Caki2 (cell line): ENCODE measurements at regions not wholly inside any gene's neighbourhood (a gene's known extent, or its start where the extent isn't known, plus 50 kb on each side); places are given as distances from the start of the nearest gene placed in this dataset.

Source experiments
- DNase-seq: peaks from one replicate; pipeline ENCODE4 v3.0.0-alpha.2; 2015; ENCODE audit warnings: low read depth
- in situ Hi-C: cut with HindIII; loops from 2 replicates; pipeline ENCODE4 v1.10.0; 2016; ENCODE audit warnings: low sequenced_read_pairs, low pct_unique_long_range_greater_than_20kb, mixed read lengths

- in situ Hi-C loops = no loop called here
- no peak for DNase-seq
Observed at GRCh38 chr2:156890529-156891148, 366.9 kb upstream of the GALNT5 start.

GRCh38 chr2:156891609-156892008 lies 365.9 kb upstream of the GALNT5 start:
- DNase-seq = no peak
- in situ Hi-C loops = no loop called here

GRCh38 chr2:156892467-156893281 lies 364.8 kb upstream of the GALNT5 start:
- DNase-seq = peak; percentile 51
- in situ Hi-C loops = no loop called here

GRCh38 chr2:156896294-156896693 lies 361.2 kb upstream of the GALNT5 start:
- in situ Hi-C loops = no loop called here
- DNase-seq = no peak

DNA sequence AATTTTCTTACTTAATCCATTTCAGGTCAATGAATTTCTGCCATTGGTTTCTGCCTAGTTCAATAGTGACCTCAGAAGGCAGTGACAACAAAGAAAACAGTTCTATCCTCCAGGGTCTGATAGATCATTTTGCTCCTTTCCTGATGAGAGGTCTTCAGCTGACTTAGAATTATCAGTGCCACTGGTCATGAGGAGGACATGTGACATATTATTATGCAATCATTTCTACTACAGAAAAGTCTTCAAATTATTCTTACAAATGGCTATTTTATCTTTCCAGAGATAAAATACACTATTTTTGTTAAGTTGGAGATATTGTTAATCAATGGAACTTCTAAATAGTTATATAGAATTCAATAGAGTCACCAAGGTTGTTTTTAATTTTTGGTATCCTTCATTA lies 360.0 kb upstream of the GALNT5 start:
- DNase-seq = no peak
- in situ Hi-C loops = no loop called here

- in situ Hi-C loops = no loop called here
- no peak for DNase-seq
Observed at GRCh38 chr2:156901373-156902031, 356.0 kb upstream of the GALNT5 start.

GRCh38 chr2:156903335-156903734 lies 354.2 kb upstream of the GALNT5 start:
- no peak for DNase-seq
- in situ Hi-C loops = no loop called here

- in situ Hi-C loops = no loop called here
- no peak for DNase-seq
Observed at GRCh38 chr2:156907806-156908205, 349.7 kb upstream of the GALNT5 start.

DNA sequence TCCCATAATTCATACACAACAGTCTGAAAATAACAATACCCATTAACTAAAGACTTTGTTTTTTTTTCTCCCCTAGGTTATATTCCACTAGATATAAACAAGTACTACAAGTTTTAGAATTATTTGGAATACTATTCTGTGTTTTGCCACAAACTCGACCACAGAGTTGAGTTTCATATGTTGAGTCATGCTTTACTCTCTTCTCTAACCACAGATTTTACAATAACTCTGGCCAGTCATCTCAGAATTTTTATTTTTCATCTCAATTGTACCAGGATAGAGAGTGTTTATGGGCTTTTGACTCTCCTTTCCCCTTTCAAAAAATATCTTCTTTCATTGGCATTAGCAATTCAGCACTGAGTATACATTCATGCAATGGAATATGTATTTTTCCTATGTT lies 348.7 kb upstream of the GALNT5 start:
- in situ Hi-C loops = no loop called here
- DNase-seq = no peak

DNA sequence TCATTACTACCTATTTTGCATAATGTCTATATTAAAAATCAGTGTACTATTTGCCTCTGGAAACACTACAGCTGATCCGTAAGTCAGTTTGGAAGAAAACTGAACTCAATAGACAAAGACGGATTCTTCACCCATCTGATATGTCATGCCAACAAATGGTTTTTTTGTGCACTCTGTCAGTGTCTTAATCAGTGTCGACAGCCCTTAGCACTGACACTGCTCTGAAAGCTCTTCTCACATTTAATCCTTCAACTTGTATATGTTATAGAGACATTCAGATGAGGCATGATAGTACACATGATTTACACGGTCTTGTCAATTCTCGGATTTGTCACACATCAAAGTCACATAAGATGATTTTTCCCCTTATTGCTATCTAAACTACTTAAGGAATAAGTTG lies 347.5 kb upstream of the GALNT5 start:
- in situ Hi-C loops = no loop called here
- DNase-seq = no peak

- in situ Hi-C loops = no loop called here
- no peak for DNase-seq
Observed at GRCh38 chr2:156915332-156915731, 342.2 kb upstream of the GALNT5 start.

GRCh38 chr2:156918410-156918809 lies 339.1 kb upstream of the GALNT5 start:
- peak; percentile 17 for DNase-seq
- in situ Hi-C loops = no loop called here

DNA sequence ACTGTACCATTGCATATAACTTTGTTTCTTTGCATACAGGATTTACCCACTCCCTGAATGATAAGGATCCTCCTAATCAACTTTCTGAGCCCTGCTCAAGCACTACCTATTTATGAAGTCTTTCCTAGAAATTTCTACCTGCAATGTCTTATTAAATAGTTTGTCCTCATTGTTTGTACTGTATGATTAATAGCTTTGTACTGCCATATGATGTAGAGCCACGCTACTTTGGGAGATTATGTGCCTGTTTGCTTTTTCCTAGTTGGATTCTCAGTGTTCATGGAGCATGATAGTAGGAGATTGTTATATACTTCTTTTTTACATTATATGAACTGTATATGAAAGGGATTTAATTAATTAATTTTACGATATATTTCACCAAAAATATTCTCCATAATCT lies 327.1 kb upstream of the GALNT5 start:
- in situ Hi-C loops = no loop called here
- DNase-seq = no peak

GRCh38 chr2:156933645-156934225 lies 323.8 kb upstream of the GALNT5 start:
- in situ Hi-C loops = no loop called here
- no peak for DNase-seq

DNA sequence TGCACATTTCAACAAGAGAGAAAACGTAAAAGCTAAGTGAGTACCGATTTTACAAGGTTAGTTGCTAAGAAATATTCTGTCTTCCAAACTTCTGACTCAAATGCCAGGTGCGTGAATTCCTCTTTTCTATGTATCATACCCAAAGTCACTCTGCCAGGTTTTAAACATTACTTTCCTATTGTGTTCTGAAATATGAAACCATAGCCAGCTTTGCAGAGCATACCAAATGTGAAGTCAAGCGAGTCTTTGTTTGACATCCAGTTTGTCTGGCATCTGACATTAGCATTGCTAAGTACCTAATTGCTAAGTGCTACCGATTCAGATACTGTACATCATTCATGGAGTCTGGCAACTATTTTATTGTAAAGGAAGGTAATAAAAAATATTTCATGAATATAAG lies 321.9 kb upstream of the GALNT5 start:
- peak; percentile 61 for DNase-seq
- in situ Hi-C loops = no loop called here

DNA sequence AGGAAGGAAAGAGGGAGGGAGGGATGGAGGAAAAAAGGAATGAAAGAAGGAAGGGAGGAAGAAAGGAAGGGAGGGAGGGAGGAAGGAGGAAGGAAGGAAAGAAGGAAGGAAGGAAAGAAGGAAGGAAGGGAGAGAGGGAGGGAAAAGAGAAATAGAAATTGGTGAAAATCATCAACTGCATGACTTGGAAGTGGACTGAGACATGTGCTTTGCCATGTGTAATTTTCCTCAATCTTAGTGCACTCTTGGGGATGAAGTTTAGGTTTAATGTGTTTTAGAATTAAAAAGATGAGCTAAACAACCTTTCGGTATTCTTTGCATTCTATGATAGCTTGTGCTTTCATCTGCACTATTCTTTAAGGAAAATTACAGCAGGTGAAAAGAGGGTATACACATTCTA lies 320.1 kb upstream of the GALNT5 start:
- DNase-seq = no peak
- in situ Hi-C loops = no loop called here

DNA sequence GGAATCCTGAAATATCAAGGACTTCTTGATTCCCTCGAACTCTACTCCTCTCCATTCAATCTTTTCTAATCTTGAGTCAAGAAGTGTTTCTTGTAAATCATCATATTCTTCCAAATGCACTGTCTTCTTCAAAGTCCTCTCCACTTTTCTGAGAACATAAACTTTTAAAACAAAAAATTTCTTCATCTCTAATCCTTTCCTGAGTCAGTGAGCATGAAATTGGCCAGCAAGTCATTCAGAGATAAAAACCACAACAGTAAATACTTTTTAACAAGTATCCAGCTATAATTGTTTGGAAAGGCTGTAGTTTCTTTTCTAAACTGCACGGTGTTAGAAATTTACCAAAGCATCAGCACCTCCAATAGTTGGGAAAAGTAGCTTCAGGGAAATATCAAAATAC lies 312.6 kb upstream of the GALNT5 start:
- in situ Hi-C loops = no loop called here
- no peak for DNase-seq

GRCh38 chr2:156947261-156947660 lies 310.2 kb upstream of the GALNT5 start:
- DNase-seq = no peak
- in situ Hi-C loops = no loop called here

- DNase-seq = no peak
- in situ Hi-C loops = no loop called here
Observed at GRCh38 chr2:156955701-156956100, 301.8 kb upstream of the GALNT5 start.
